ENCODE measurements at regions not wholly inside any gene's neighbourhood (a gene's known extent, or its start where the extent isn't known, plus 50 kb on each side); places are given as distances from the start of the nearest gene placed in this dataset.
"Not testable (repeated sequence)": the region's sequence is repeated elsewhere in the genome, so short reads cannot be mapped to it uniquely, and the experiment has no call there.

DNA sequence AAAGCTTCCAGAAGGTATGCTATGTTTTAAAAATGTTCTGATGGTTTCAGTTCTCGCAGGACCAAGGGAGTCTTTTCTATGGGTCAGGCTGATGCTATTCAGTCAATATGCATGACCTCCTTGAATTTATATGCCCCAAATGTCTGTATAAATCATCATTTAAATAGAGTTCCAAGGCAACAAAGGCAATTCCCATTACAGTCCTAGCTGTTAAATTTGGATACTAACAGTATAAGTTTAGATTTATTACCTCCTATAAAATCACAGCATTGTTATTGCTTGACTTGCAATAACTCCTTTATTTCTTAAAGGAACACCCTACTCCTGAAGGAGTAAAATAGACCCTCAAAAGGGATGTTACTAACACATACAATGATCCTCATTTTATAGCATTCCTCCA is 387.7 kb upstream of the CHD1 start:
- DNase-seq: no peak
- ATAC-seq: no peak
- intact Hi-C loops (cut with micrococcal nuclease): no loop called here

DNA sequence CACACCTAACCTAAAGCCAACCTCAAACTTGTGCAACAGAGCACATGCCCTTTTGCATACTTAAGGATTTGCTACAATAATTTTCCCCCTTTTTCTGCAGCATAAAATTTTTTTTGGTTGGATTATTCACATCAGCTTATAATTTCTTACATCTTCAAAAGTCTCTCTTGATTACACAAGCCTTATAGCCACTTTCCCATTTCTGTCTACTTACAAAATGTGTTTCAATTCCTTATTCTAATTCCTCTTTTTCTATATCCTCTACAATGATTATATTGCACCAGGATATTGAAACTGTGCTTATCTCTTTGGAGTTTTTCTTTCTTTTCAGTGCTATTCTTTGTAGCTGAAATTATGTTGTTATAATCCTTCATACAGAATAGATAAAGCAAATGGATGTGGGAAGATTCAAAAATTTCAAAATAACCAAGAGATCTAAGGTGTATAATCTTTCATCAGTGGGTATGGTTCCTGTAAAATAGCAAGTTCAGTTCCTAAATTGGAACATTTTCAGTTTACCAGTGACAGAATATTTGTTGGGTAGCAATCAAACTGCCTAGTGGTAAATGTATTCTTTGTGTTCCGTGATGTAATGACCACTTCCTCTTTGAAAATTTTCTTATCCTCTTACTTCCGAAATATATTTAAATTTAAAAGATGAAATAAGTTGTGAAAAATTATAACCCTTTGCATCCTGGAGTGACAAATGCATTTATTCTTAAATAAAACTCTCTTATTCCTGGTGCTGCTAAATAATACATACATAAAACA is 386.8 kb upstream of the CHD1 start:
- ATAC-seq (no peak), DNase-seq (no peak)
- intact Hi-C loops (cut with micrococcal nuclease): no loop called here

DNA sequence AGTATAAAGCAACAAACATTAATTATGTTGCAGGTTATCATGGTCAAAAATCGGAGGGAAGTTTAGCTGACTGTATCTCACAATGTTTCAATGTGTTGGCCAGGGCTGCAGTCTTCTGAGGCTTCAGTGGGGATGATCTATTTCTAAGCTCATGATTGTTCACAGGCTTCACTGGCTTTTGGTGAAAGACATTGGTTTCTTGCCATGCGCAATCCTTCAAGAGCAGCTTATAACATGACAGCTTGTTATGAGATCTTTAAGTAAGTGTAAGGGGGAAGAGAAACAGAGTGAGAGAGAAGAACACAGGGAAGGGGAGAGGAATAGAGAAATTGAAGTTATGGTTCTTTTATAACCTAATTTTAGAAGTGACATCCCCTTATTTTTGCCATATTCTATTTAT is 385.9 kb upstream of the CHD1 start:
- DNase-seq (no peak), ATAC-seq (no peak)
- intact Hi-C loops (cut with micrococcal nuclease): no loop called here

DNA sequence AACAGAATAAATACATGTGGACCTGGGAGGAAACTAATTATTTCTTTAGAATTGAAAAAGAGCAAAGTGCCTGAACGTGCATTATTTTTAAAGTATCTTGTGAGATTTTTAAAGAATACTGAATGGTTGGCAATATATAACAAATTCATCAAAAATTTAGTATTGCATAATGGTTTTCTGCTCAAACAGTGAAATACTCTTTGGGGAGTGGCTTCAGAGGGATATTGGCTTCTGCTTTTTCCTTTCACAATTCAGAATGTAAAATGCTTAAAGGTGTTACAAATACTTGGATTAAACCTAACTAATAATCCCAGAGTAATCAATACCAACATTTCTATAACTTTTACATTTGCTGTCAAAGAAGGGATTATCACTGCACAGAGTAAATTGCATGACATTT is 379.3 kb upstream of the CHD1 start:
- intact Hi-C loops (cut with micrococcal nuclease): no loop called here
- DNase-seq (no peak), ATAC-seq (no peak)

DNA sequence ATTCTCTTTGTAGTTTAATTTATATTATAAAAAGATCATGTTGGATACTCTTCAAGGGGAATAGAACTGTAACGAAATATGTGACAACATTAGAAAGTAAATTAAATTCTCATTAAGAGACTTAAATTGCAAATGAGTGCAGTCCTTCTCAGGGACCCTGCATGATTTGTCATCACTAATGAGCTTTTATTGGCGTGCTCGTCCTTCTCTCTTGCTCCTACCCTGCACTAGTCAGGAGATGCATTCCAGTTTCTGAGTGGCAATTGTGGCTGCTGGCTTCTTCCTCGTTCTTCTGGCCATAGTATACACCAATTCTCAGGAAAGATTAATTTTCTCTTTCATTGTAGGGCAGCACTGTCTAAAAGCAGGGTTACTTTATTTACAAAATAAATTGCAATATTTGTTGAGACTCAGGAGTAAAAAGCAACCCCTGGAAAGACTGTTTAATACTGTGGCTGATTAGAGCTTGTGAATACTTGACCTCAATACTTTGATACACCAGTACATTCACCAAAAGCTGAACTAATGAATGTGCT is 376.3 kb upstream of the CHD1 start:
- intact Hi-C loops (cut with micrococcal nuclease): no loop called here
- ATAC-seq (no peak), DNase-seq (no peak)

DNA sequence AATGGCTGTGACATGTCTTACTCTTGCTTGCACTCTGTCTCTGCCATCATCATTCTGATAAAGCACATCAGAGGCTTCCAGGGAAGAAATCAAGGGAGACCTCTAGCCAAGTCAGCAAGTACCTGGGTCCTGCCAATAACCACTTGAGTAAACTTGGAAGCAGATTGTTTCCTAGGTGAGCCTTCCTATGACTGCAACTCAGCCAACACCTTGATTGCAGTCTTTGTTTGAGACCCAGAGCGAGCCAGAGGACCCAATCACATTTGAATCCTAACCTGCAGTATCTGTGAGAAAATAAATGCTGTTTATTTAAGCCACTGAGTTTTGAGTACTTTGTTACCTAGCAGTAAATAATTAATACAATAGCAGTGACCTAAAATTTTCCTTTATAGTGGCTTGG is 356.8 kb upstream of the CHD1 start:
- ATAC-seq (no peak), DNase-seq (no peak)
- intact Hi-C loops (cut with micrococcal nuclease): no loop called here

DNA sequence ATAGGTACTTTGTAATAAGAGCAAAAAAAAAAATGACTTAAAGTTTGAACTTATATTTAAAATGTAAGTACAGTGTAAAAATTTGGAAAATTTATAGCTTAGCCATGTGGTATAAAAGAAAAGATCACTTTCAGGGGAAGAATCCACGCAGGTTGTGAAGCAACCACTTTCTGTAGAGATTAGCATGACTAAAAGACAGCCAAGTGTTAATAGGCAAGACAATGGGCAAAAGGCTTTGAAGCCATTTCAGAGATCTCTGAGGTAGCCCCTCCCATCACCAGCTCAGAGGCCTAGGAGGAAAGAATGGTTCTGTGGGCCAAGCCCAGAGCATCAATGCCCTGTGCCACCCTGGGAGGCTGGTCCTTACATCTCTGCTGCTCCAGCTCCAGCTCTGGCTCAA is 346.3 kb upstream of the CHD1 start:
- DNase-seq (no peak), ATAC-seq (no peak)
- intact Hi-C loops (cut with micrococcal nuclease): no loop called here

DNA sequence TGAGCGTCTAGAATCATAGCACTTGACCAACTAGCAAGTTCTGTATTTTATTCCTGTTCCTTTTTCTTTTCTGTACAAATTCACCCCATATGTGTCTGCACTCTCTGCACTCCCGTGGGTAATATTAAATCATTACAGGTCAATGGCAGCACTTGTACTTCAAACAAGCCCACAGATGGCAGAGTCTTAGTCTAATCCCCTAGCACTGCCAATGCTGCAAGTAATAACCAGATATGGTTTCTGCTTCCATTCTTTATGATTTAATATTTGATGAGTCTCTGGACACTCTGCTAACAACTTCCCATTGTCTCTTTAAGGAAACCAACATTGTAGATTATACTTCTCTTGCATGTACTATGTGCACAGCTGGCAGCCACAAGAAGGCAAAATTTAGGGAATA is 343.8 kb upstream of the CHD1 start:
- intact Hi-C loops (cut with micrococcal nuclease): no loop called here
- ATAC-seq (no peak), DNase-seq (no peak)

DNA sequence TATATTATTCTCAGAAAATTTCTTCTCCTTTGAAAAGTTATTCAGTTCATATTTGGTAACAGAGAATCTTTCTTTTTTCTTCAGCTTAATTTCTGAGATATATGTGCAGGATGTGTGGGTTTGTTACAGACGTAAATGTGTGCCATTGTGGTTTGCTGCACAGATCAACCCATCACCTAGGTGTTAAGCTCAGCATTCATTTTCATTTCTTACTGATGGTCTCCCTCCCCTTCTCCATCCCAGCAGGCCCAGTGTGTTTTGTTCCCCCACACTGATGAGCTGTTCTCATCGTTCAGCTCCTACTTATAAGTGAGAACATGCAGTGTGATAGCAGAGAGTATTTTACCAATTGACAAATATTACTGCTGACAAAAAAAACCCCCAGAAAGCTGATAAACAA is 330.0 kb upstream of the CHD1 start:
- ATAC-seq (no peak), DNase-seq (no peak)
- intact Hi-C loops (cut with micrococcal nuclease): no loop called here

DNA sequence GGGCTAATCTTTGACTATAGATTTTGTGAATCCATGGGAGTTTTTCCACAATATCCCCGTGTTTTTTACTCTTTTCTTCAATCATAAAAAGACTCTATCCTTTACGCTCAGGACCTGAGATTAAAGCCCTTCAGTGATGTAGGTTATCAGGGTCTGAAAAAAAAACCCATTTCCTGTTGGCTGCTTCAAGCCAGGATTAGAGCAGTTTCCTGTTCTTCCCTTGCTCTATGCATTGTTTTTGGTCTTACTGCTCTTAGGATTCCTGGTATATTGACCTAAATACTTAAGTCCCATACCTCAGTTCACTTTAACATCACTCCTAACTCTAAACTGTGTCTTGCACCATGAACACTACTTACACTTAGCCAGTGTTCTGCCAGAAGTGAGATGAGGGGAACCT is 319.3 kb upstream of the CHD1 start:
- intact Hi-C loops (cut with micrococcal nuclease): no loop called here
- DNase-seq (no peak), ATAC-seq (no peak)

DNA sequence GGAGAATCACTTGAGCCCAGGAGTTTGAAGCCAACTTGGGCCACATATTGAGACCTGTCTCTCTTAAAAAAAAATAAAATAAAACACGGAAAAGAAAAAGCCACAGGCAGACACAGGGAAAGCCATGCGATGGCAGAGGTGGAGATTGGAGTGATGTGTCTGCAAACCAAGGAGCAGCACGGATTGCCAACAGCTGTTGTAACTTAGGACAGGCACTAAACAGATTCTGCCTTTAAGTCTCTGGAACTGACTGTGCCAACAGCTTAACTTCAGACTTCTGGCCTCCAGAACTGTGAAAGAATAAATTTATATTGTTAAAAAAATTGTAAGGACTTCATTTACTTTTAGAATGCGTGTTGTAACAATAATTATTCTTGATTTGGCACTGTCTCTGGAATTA is 318.5 kb upstream of the CHD1 start:
- intact Hi-C loops (cut with micrococcal nuclease): no loop called here
- no peak for ATAC-seq

DNA sequence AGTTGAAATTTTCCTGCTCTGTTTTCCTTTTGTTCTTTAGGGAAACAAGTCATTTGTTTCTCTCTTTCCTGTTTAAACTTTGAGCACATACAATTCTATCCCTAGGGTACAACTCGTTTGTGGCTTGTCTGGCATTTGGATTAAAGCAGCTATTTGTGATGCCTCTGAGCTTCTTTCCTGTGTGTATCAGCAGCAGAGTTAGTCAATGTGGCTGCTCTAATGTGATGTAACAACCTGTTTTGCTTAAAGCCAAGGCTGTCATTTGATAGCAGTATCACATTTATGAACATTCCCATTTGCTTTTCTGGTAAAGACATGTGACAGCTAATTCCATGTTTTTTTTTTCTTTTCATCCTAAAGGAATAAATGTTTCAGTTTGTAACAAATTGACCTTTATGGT is 314.3 kb upstream of the CHD1 start:
- intact Hi-C loops (cut with micrococcal nuclease): no loop called here
- DNase-seq (no peak), ATAC-seq (no peak)

More for the DNA sequence above, 318.5 kb upstream of the CHD1 start:
- DNase-seq: no peak

DNA sequence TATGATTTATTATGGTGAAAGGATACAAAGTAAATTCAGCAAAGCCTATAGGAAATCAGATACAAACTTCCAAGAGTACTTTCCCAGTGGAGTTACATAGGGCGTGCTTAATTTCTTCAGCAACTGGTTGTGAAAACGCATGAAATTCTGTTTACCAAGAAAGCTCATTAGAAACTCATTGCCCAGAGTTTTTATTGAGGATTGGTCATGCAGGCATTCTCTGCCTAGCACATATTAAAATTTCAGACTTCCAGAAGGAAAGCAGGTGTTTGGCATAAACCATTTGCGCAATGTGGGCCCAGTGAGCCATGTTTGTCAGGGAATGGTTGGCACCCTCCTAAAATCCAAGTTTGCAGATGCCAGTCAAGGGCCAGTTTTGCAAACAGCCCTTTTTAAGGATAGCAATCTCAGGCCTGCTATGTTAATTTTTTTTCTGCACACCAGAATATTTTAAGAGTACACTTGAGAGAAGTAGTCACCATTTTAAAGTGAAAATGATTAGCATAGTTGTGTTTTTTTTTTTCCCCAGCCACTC is 311.1 kb upstream of the CHD1 start:
- intact Hi-C loops (cut with micrococcal nuclease): no loop called here
- no peak for ATAC-seq
- no peak for DNase-seq

DNA sequence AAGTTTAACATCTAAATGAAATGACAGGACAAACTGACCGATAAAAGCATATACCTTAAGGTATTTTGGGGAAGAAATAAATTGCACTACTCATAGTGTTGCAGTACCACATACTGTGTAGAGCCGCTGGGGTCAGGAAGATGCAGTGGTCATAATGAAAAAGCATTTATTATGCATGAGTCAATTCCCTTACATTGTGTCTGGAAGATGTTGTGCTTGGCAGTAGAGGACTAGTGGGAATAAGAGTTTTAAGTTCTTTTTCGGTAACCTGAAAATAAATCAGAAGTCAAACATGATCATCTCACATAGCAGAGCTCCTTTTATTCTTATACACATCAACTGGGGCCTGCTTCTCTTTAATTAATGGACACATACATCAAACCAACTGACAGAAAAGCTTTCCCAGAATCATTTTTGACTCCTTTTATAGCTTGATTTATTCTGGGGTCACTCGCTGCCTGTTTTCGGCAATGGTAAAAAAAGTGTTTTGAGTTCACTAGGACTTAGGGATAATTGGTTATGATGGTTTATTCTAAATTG is 262.5 kb upstream of the CHD1 start:
- intact Hi-C loops (cut with micrococcal nuclease): no loop called here
- no peak for ATAC-seq
- DNase-seq: no peak

DNA sequence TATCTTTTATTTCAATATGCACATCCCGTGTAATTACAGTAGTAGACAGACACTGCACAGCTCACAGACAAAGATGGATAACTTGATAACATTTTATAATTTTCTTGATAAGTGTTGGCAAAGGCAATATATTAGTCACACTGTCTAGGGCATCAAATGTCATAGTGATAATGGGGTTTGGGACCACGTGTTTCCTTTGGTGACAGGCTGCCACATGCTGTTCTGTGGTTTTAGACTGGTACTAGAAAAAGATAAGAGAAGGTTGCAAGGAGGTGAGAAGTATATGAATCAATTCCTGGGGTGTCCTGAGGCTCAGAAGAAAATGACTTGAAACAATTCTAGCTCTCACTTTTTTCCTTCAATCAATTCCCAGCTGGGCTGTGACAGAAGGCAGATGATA is 258.8 kb upstream of the CHD1 start:
- intact Hi-C loops (cut with micrococcal nuclease): no loop called here
- ATAC-seq (no peak), DNase-seq (no peak)

DNA sequence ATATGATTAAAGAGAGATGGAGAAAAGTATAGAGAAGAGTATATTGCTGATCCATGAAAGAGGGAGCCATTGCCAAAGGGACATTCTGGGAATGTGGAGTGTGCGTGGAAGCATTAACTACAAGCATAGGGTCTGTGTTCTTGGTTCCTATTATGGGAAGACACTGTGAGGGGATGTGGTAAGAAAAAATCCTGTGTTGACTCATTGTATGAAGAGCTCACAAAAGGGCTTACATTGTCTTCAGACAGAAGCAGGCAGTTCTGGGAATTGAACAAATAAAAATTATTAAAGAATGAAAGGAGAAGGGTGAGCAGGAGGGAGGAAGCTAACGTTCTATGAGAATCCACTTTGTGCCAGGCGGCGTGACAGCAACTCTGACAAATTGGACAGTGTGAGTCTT is 250.4 kb upstream of the CHD1 start:
- intact Hi-C loops (cut with micrococcal nuclease): no loop called here
- ATAC-seq (no peak), DNase-seq (no peak)

DNA sequence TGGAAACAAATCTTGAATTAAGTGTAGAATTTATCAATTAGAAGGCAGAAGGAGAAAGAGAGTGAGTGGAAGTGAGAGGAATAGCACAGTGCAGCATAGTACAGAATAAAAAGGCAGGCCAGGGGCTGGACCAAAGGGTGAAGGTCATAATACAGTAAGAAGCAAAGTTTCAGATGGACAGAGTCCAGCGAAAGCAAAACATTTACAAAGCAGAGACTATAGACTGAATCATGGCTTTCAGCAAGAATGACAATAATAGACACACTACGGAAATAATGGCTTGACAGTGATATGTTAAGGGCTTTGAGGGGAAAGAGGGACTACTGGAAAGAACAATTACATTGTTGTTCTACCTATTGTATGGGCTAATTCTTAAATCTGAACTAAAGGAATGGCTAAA is 249.0 kb upstream of the CHD1 start:
- ATAC-seq (no peak), DNase-seq (no peak)
- intact Hi-C loops (cut with micrococcal nuclease): no loop called here

DNA sequence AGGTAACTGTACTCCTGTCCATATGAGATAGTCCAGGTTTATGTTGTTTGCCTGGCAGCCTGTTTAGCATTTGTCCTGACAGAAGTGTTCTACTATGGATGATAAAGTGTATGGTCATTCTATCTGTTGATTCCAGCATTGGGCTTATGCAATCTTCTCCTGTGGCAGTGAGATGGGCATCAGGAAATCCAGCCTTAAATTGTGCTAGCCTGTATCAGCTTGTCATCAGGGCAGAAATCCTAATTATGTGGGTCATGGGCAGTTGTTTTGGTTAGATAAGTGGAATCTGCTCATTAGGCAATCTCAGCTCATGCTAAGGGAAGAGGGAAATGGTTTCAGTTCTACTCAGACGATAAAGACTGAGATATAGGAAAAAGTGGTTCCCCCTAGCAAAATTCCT is 247.4 kb upstream of the CHD1 start:
- intact Hi-C loops (cut with micrococcal nuclease): no loop called here
- no peak for ATAC-seq
- no peak for DNase-seq

DNA sequence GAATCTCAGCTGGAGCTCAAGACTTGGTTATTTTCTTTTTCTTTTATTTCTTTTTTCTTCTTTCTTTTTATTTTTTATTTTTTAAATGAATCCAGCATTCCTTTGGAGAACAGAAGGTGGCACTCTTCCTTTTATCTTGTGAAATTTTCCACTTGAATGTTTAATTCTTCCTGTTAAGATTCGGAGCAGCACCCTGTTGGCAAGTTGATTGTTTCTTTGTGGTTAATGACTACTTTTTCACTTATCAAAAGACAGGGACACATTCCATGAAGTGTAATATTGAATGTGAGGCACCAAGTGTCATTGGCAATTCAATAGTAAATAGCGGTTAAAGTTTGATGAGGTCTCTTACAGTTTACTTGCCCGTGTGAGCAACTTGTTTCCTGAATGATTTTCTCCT is 240.5 kb upstream of the CHD1 start:
- ATAC-seq (no peak), DNase-seq (no peak)
- intact Hi-C loops (cut with micrococcal nuclease): no loop called here

DNA sequence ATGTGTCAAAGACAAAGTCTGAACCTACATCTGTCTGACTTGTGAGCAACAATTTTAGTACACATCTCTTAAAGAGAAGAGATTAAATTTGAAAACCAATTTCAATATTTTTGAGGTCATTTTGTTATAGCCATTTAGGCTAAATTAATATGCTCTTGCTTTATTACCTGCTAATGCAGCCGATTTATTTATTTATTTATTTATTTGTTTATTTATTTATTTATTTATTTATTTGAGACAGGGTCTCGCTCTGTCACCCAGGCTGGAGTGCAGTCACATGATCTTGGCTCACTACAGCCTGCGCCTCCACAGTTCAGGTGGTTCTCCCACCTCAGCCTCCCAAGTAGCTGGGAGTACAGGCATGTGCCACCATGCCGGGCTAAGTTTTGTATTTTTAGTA is 232.7 kb upstream of the CHD1 start:
- DNase-seq; ATAC-seq; intact Hi-C loops (cut with micrococcal nuclease): not testable (repeated sequence)

DNA sequence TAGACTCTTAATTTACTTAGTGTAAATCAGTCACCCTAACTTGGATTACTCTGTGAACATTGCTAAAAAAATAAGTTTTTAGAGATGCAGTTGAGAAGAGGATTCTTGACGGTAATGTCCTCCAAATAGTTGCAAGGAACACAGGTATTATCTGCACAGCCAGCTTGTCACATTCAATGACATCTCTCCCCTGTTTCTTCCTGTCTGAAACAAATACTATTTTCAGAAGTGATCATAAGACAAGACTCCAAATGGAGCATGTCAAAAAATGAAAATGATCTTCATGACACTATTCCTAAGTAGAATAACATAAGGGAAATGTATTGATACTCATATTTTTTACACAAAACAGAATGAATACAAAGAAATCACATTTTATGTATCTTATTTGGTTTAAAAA is 227.9 kb upstream of the CHD1 start:
- intact Hi-C loops (cut with micrococcal nuclease): no loop called here
- DNase-seq: no peak
- ATAC-seq: no peak

Data from left ventricle myocardium superior (tissue), 1 donor.